ENCODE measurements at regions not wholly inside any gene's neighbourhood (a gene's known extent, or its start where the extent isn't known, plus 50 kb on each side); places are given as distances from the start of the nearest gene placed in this dataset.
"Not testable (repeated sequence)": the region's sequence is repeated elsewhere in the genome, so short reads cannot be mapped to it uniquely, and the experiment has no call there.

DNA sequence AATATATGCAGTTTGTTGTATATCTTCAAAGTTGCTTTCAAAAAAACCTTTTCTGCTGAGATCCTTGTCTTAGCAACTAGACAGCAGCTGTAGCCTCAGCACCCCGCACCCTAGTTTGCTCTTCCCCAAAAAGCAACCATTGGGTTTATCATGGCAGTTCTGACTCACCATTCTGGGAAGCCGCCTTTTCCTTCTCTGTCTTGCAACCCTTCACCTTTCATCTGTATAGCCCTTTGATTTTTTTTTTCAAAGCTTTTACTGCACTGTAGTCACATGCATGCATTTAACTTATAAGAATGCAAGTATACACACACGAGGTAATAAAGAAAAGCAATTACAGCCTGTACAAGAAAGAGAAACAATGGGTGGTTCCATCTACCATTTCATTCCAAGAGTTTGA is 65.1 kb upstream of the THBS1 start:
- peaks cover 4% of the 10 kb centered on the region for H3K27me3 Mint-ChIP-seq
- H3K4me1 Mint-ChIP-seq (ENCODE audit: low read depth) = no peaks in the 10 kb centered on the region
- peaks cover 1% of the 10 kb centered on the region for H3K36me3 Mint-ChIP-seq (ENCODE audit: insufficient read depth)
- H3K4me3 Mint-ChIP-seq (ENCODE audit: low read depth) = no peak overlapping the region
- TF ChIP-seq, protein P1, sequence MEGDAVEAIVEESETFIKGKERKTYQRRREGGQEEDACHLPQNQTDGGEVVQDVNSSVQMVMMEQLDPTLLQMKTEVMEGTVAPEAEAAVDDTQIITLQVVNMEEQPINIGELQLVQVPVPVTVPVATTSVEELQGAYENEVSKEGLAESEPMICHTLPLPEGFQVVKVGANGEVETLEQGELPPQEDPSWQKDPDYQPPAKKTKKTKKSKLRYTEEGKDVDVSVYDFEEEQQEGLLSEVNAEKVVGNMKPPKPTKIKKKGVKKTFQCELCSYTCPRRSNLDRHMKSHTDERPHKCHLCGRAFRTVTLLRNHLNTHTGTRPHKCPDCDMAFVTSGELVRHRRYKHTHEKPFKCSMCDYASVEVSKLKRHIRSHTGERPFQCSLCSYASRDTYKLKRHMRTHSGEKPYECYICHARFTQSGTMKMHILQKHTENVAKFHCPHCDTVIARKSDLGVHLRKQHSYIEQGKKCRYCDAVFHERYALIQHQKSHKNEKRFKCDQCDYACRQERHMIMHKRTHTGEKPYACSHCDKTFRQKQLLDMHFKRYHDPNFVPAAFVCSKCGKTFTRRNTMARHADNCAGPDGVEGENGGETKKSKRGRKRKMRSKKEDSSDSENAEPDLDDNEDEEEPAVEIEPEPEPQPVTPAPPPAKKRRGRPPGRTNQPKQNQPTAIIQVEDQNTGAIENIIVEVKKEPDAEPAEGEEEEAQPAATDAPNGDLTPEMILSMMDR (IDR thresholded peaks at IDR 0.05; ENCODE audit: unreplicated experiment) = no peak
- H3K27ac Mint-ChIP-seq = no peak overlapping the region
- H3K9me3 Mint-ChIP-seq (ENCODE audit: low read depth) = peaks cover 10% of the 10 kb centered on the region
- no peak for DNase-seq (ENCODE audit: low spot score, unreplicated experiment)

DNA sequence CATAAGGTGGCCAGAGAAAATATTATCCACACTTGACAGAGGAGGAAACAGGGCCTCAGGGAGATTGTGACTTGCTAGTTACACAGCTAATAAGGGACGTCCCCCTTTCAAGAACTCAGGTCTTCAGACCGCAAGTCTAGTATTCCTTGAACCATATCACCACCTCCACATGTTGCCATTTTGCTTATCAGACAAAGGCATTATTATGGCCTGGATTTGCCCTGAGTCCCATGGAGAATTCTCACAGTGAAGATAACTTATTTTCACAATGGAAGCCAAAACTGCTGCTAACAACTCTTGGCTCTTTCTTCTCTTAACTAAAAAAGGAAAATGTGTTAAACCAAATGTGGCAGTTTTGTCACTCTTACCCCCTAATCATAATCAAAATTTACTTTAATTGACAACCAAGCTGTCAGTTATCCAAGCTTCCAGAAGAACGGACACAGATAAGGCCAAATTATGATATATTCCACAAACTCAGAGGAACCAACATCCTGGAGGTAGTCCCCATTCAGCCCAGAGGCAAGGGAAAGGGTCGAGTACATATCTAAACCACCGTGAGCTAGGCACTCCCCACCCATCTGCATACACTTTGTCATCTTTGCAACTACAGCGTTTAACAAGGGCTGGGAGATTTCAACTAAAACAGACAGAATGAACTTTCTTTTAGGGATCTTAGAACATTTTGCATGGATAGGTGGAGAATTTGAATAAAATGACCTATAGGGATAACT is 63.6 kb upstream of the THBS1 start:
- DNase-seq (ENCODE audit: low spot score, unreplicated experiment) = no peak
- H3K36me3 Mint-ChIP-seq (ENCODE audit: insufficient read depth) = peaks cover 1% of the 10 kb centered on the region
- H3K4me3 Mint-ChIP-seq (ENCODE audit: low read depth) = no peak overlapping the region
- H3K27ac Mint-ChIP-seq = no peak overlapping the region
- H3K4me1 Mint-ChIP-seq (ENCODE audit: low read depth) = no peaks in the 10 kb centered on the region
- H3K9me3 Mint-ChIP-seq (ENCODE audit: low read depth) = peaks cover 10% of the 10 kb centered on the region
- TF ChIP-seq, protein P1 (IDR thresholded peaks at IDR 0.05; ENCODE audit: unreplicated experiment) = no peak
- H3K27me3 Mint-ChIP-seq = no peaks in the 10 kb centered on the region

DNA sequence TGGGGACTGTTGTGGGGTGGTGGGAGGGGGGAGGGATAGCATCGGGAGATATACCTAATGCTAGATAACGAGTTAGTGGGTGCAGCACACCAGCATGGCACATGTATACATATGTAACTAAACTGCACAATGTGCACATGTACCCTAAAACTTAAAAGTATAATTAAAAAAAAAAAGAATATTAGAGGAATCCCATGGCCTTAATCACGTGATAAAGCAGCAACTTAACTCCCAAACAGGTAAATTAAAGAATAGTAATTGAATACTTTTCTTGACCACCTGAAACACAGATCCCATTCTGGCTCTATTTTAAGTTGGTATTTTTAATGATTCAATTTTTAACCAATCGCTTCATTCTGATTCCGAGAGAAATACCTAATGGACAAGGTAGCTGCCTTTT is 56.9 kb upstream of the THBS1 start:
- DNase-seq (ENCODE audit: low spot score, unreplicated experiment); H3K4me3 Mint-ChIP-seq (ENCODE audit: low read depth); H3K36me3 Mint-ChIP-seq (ENCODE audit: insufficient read depth); H3K27ac Mint-ChIP-seq; H3K4me1 Mint-ChIP-seq (ENCODE audit: low read depth); H3K27me3 Mint-ChIP-seq; H3K9me3 Mint-ChIP-seq (ENCODE audit: low read depth): not testable (repeated sequence)

DNA sequence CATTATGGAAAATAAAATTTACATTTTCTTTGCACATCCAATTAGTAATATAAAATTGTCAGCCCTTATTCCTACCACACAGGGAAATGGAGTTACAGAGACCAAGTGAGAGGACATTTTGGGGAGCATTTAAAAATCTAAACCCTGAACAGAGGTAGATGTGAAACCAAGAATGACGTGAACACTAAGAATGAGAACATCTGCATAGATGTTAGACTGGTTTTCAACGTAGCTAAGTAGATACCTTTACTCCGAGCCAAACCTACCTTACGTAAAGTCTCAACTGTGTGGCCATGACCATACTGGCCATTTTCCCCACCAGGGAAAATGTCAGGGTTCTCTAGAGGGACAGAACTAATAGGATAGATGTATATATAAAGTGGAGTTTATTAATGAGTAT is 51.4 kb upstream of the THBS1 start:
- no peak for DNase-seq (ENCODE audit: low spot score, unreplicated experiment)
- H3K4me3 Mint-ChIP-seq (ENCODE audit: low read depth) = no peak overlapping the region
- TF ChIP-seq, protein P1 (IDR thresholded peaks at IDR 0.05; ENCODE audit: unreplicated experiment) = no peak
- H3K9me3 Mint-ChIP-seq (ENCODE audit: low read depth) = no peaks in the 10 kb centered on the region
- no peak overlapping the region for H3K27ac Mint-ChIP-seq
- H3K27me3 Mint-ChIP-seq = peaks cover 11% of the 10 kb centered on the region
- H3K36me3 Mint-ChIP-seq (ENCODE audit: insufficient read depth) = no peaks in the 10 kb centered on the region
- no peaks in the 10 kb centered on the region for H3K4me1 Mint-ChIP-seq (ENCODE audit: low read depth)

DNA sequence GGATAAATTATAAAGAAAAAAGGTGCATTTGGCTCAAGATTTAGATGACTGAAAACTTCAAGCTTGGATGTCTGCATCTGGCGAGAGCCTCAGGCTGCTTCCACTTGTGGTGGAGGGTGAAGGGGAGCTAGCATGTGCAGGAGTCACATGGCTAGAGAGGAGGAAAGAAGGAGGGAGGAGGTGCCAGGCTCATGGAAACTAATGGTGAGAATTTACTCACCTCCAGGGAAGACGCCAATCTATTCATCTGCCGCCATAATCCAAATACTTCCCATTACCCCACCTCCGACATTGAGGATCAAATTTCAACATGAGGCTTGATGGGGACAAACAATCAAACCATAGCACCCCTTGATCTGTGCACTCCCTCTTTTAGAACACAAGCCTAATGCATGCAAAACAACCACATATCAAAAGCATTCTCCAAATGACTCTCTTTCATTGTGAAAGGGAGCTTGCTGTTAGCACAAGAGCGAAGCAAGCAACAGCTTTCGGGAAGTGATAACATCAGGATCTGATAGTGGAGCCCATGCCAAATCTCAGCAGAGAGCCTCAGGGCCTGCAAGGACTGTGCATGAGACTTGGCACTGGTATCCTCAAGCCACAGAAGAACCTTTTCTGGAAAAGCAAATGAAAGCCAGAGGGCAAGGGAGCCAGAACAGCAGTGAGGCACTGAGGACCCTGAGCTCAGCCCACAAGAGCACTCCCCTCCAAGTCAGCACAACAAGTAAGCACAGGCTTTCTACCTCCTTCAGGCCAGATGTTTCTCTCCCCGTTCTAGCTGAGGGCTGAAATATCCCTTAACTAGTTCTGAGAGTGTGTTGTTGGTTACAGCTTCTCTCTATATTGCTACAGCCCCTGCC is 50.2 kb upstream of the THBS1 start:
- H3K27ac Mint-ChIP-seq = no peak overlapping the region
- no peaks in the 10 kb centered on the region for H3K36me3 Mint-ChIP-seq (ENCODE audit: insufficient read depth)
- DNase-seq (ENCODE audit: low spot score, unreplicated experiment) = no peak
- no peaks in the 10 kb centered on the region for H3K9me3 Mint-ChIP-seq (ENCODE audit: low read depth)
- TF ChIP-seq, protein P1 (IDR thresholded peaks at IDR 0.05; ENCODE audit: unreplicated experiment) = no peak
- H3K4me1 Mint-ChIP-seq (ENCODE audit: low read depth) = no peaks in the 10 kb centered on the region
- H3K27me3 Mint-ChIP-seq = peaks cover 13% of the 10 kb centered on the region
- H3K4me3 Mint-ChIP-seq (ENCODE audit: low read depth) = no peak overlapping the region

All from progenitor cell of endocrine pancreas (in vitro differentiated cells).